Osteocyte (in vitro differentiated cells): ENCODE measurements at regions not wholly inside any gene's neighbourhood (a gene's known extent, or its start where the extent isn't known, plus 50 kb on each side); places are given as distances from the start of the nearest gene placed in this dataset.

Experiments
- DNase-seq: peaks from one replicate; pipeline ENCODE4 v3.0.0; 2021; ENCODE audit warnings: mixed read lengths; ENCODE audit not compliant: unreplicated experiment; ENCODE audit errors: extremely low spot score
- H3K27ac Mint-ChIP-seq: one replicate; pipeline ENCODE4 v1.8.0; 2021; ENCODE audit warnings: mild to moderate bottlenecking, mixed read lengths; ENCODE audit not compliant: unreplicated experiment
- H3K27me3 Mint-ChIP-seq: one replicate; pipeline ENCODE4 v1.8.0; 2021; ENCODE audit warnings: mixed read lengths; ENCODE audit not compliant: unreplicated experiment
- H3K36me3 Mint-ChIP-seq: one replicate; pipeline ENCODE4 v1.8.0; 2021; ENCODE audit warnings: mixed read lengths; ENCODE audit not compliant: unreplicated experiment
- H3K4me1 Mint-ChIP-seq: one replicate; pipeline ENCODE4 v1.8.0; 2021; ENCODE audit warnings: mixed read lengths; ENCODE audit not compliant: unreplicated experiment
- H3K4me3 Mint-ChIP-seq: one replicate; pipeline ENCODE4 v1.8.0; 2021; ENCODE audit warnings: mild to moderate bottlenecking, moderate library complexity, mixed read lengths; ENCODE audit not compliant: unreplicated experiment
- H3K9me3 Mint-ChIP-seq: one replicate; pipeline ENCODE4 v1.8.0; 2021; ENCODE audit warnings: mixed read lengths; ENCODE audit not compliant: unreplicated experiment
- CTCF ChIP-seq: fragments of 200-600 bp; sonication (generic); IDR thresholded peaks from 2 replicates; pipeline ENCODE4 v1.5.0; 2021; ENCODE audit warnings: antibody characterized with exemption, mild to moderate bottlenecking, moderate library complexity

GRCh38 chr7:15886626-15887025, 200.1 kb upstream of the MEOX2 start:
- no peak for TF ChIP-seq CTCF
- Mint-ChIP-seq H3K4me1 (peaks cover 17% of the 10 kb centered on the region), H3K4me3 (no peak overlapping the region), H3K9me3 (no peaks in the 10 kb centered on the region), H3K36me3 (no peaks in the 10 kb centered on the region), H3K27ac (no peak overlapping the region), H3K27me3 (no peaks in the 10 kb centered on the region)
- DNase-seq = no peak

GRCh38 chr7:15885678-15886077, 199.2 kb upstream of the MEOX2 start:
- Mint-ChIP-seq H3K27ac (no peak overlapping the region), H3K27me3 (no peaks in the 10 kb centered on the region), H3K4me1 (peaks cover 8% of the 10 kb centered on the region), H3K36me3 (no peaks in the 10 kb centered on the region), H3K4me3 (no peak overlapping the region), H3K9me3 (no peaks in the 10 kb centered on the region)
- no peak for DNase-seq
- TF ChIP-seq CTCF = no peak

GRCh38 chr7:15874774-15875173, 188.3 kb upstream of the MEOX2 start:
- Mint-ChIP-seq H3K36me3 (no peaks in the 10 kb centered on the region), H3K27ac (peak overlapping the region; percentile 35), H3K4me3 (no peak overlapping the region), H3K27me3 (no peaks in the 10 kb centered on the region), H3K9me3 (no peaks in the 10 kb centered on the region), H3K4me1 (peaks cover 8% of the 10 kb centered on the region)
- TF ChIP-seq CTCF = no peak
- DNase-seq = no peak

- Mint-ChIP-seq H3K27me3 (no peaks in the 10 kb centered on the region), H3K27ac (no peak overlapping the region), H3K36me3 (no peaks in the 10 kb centered on the region), H3K4me1 (peaks cover 8% of the 10 kb centered on the region), H3K4me3 (no peak overlapping the region), H3K9me3 (no peaks in the 10 kb centered on the region)
- DNase-seq = no peak
- TF ChIP-seq CTCF = no peak
Measured at GRCh38 chr7:15870347-15870746, 183.9 kb upstream of the MEOX2 start.

GRCh38 chr7:15867441-15867840, 181.0 kb upstream of the MEOX2 start:
- Mint-ChIP-seq H3K4me3 (no peak overlapping the region), H3K4me1 (peaks cover 3% of the 10 kb centered on the region), H3K27ac (no peak overlapping the region), H3K27me3 (no peaks in the 10 kb centered on the region), H3K9me3 (no peaks in the 10 kb centered on the region), H3K36me3 (no peaks in the 10 kb centered on the region)
- no peak for TF ChIP-seq CTCF
- no peak for DNase-seq
